A673 (cell line): ENCODE measurements at regions not wholly inside any gene's neighbourhood (a gene's known extent, or its start where the extent isn't known, plus 50 kb on each side); places are given as distances from the start of the nearest gene placed in this dataset.
A peak's percentile ranks its signal among the peaks of the same experiment; 100 is the strongest.

Experiments used
- BruUV-seq: library from RNA; stranded (reverse); fragments of 400-500 nt; replicated peaks from 2 replicates; lab custom pipeline; 2021; lab: Mats Ljungman, UMichigan
- CTCF ChIA-PET: fragments of 300-600 bp; sonication (Branson Sonifier 250); formaldehyde crosslinking; loops from one replicate; lab custom pipeline; 2022; ENCODE audit warnings: antibody characterized with exemption; lab: Charles Lee
- POLR2A ChIA-PET: fragments of 300-600 bp; sonication (Branson Sonifier 250); formaldehyde crosslinking; loops from one replicate; lab custom pipeline; 2022; ENCODE audit warnings: antibody characterized with exemption; ENCODE audit not compliant: low non-redundant PET; lab: Charles Lee
- DNase-seq: peaks from one replicate; pipeline ENCODE4 v3.0.0-alpha.2; 2015; ENCODE audit warnings: low spot score
- H3K27ac ChIP-seq: fragments of 200-600 bp; sonication (generic); 2 replicates; pipeline ENCODE4 v1.5.1; 2016; ENCODE audit warnings: mixed run types, low read depth, mild to moderate bottlenecking, mixed read lengths, antibody characterized with exemption, low read length; ENCODE audit not compliant: poor library complexity, severe bottlenecking
- H3K27me3 ChIP-seq: fragments of 200-600 bp; sonication (generic); replicated peaks from 2 replicates; pipeline ENCODE4 v1.6.1; 2017; ENCODE audit warnings: mixed run types, low read depth, mild to moderate bottlenecking, mixed read lengths, antibody characterized with exemption, low read length; ENCODE audit not compliant: insufficient read depth, poor library complexity
- H3K36me3 ChIP-seq: fragments of 200-600 bp; sonication (generic); 2 replicates; pipeline ENCODE4 v1.6.1; 2016; ENCODE audit warnings: mixed run types, mild to moderate bottlenecking, mixed read lengths, antibody characterized with exemption, low read length; ENCODE audit not compliant: insufficient read depth, poor library complexity, severe bottlenecking
- H3K4me1 ChIP-seq: fragments of 200-600 bp; sonication (generic); 2 replicates; pipeline ENCODE4 v1.6.1; 2017; ENCODE audit warnings: mixed run types, mild to moderate bottlenecking, mixed read lengths, antibody characterized with exemption, low read length; ENCODE audit not compliant: insufficient read depth, poor library complexity, severe bottlenecking
- H3K4me3 ChIP-seq: fragments of 200-600 bp; sonication (generic); 2 replicates; pipeline ENCODE4 v1.5.1; 2016; ENCODE audit warnings: low read depth, mixed run types, mild to moderate bottlenecking, mixed read lengths, low read length; ENCODE audit not compliant: poor library complexity, severe bottlenecking
- H3K9me3 ChIP-seq: fragments of 200-600 bp; sonication (generic); 2 replicates; pipeline ENCODE4 v1.6.1; 2016; ENCODE audit warnings: mixed run types, low read depth, mild to moderate bottlenecking, mixed read lengths, antibody characterized with exemption, low read length; ENCODE audit not compliant: poor library complexity, severe bottlenecking
- CTCF ChIP-seq: fragments of 300-800, 200-600 bp; sonication (generic); conservative IDR thresholded peaks from 2 replicates; pipeline ENCODE4 v1.5.1; 2017; ENCODE audit warnings: low read depth, mild to moderate bottlenecking, antibody characterized with exemption, low read length, moderate library complexity, mixed read lengths
- EZH2 ChIP-seq: fragments of 200-600 bp; sonication (generic); IDR thresholded peaks from 2 replicates; pipeline ENCODE4 v1.6.1; 2017; ENCODE audit warnings: borderline replicate concordance, low read depth, mild to moderate bottlenecking, mixed read lengths, antibody characterized with exemption, low read length; ENCODE audit not compliant: poor library complexity, severe bottlenecking
- intact Hi-C: fragments of 100-400 bp; cut with micrococcal nuclease; formaldehyde crosslinking; loops from one replicate; pipeline ENCODE4 v1.10.0; 2022; ENCODE audit not compliant: unreplicated experiment

GRCh38 chr3:5796541-5796940 lies 609.0 kb downstream of the EDEM1 start:
- no peaks in the 10 kb centered on the region for H3K27me3 ChIP-seq
- BruUV-seq, result no TSS peak
- no peaks in the 10 kb centered on the region for H3K4me1 ChIP-seq
- no peaks in the 10 kb centered on the region for H3K36me3 ChIP-seq
- no peak for TF ChIP-seq CTCF
- no peak for TF ChIP-seq EZH2
- ChIA-PET POLR2A (no interaction called here), CTCF (no interaction called here)
- intact Hi-C loops, result no loop called here
- H3K27ac ChIP-seq, result no peak overlapping the region
- DNase-seq, result no peak
- H3K4me3 ChIP-seq, result no peak overlapping the region
- no peaks in the 10 kb centered on the region for H3K9me3 ChIP-seq

GRCh38 chr3:5798809-5799208 lies 611.3 kb downstream of the EDEM1 start:
- ChIA-PET POLR2A (no interaction called here), CTCF (interaction anchor here (0.5 kb wide), 1 partner anchor 43 kb away, joined by 4 read pairs; no protein-coding TSS in a partner anchor)
- H3K27me3 ChIP-seq, result no peaks in the 10 kb centered on the region
- no TSS peak for BruUV-seq
- TF ChIP-seq EZH2 (no peak), CTCF (no peak)
- no peak overlapping the region for H3K27ac ChIP-seq
- intact Hi-C loops, result no loop called here
- H3K36me3 ChIP-seq, result no peaks in the 10 kb centered on the region
- H3K4me3 ChIP-seq, result no peak overlapping the region
- H3K4me1 ChIP-seq, result no peaks in the 10 kb centered on the region
- H3K9me3 ChIP-seq, result no peaks in the 10 kb centered on the region
- DNase-seq, result no peak

- DNase-seq, result peak; percentile 4
- BruUV-seq, result no TSS peak
- H3K9me3 ChIP-seq, result no peaks in the 10 kb centered on the region
- H3K36me3 ChIP-seq, result no peaks in the 10 kb centered on the region
- no peaks in the 10 kb centered on the region for H3K27me3 ChIP-seq
- ChIA-PET CTCF (interaction anchor here (0.5 kb wide), 1 partner anchor 43 kb away, joined by 4 read pairs; no protein-coding TSS in a partner anchor), POLR2A (no interaction called here)
- intact Hi-C loops, result no loop called here
- no peaks in the 10 kb centered on the region for H3K4me1 ChIP-seq
- TF ChIP-seq EZH2, result no peak
- TF ChIP-seq CTCF, result peak; percentile 40; the same call in 1 of the 2 replicates
- no peak overlapping the region for H3K27ac ChIP-seq
- H3K4me3 ChIP-seq, result no peak overlapping the region
These were observed 611.9 kb downstream of the EDEM1 start for GRCh38 chr3:5799398-5799797.
